ENCODE measurements at regions not wholly inside any gene's neighbourhood (a gene's known extent, or its start where the extent isn't known, plus 50 kb on each side); places are given as distances from the start of the nearest gene placed in this dataset.
"Not testable (repeated sequence)": the region's sequence is repeated elsewhere in the genome, so short reads cannot be mapped to it uniquely, and the experiment has no call there.

- ATAC-seq: no peak
- intact Hi-C loops (cut with micrococcal nuclease): no loop called here
- DNase-seq: no peak
These were observed 259.8 kb downstream of the IKZF2 start for GRCh38 chr2:212891580-212891979.

- no peak for ATAC-seq
- no peak for DNase-seq
- intact Hi-C loops (cut with micrococcal nuclease): no loop called here
These were observed 268.8 kb downstream of the IKZF2 start for GRCh38 chr2:212882626-212883025.

GRCh38 chr2:212876556-212876955 is 274.9 kb downstream of the IKZF2 start:
- intact Hi-C loops (cut with micrococcal nuclease); DNase-seq; ATAC-seq: not testable (repeated sequence)

GRCh38 chr2:212875950-212876349 is 275.5 kb downstream of the IKZF2 start:
- DNase-seq; ATAC-seq; intact Hi-C loops (cut with micrococcal nuclease): not testable (repeated sequence)

- intact Hi-C loops (cut with micrococcal nuclease): no loop called here
- ATAC-seq (no peak), DNase-seq (no peak)
These were observed 278.2 kb downstream of the IKZF2 start for GRCh38 chr2:212873256-212873655.

- intact Hi-C loops (cut with micrococcal nuclease): no loop called here
- ATAC-seq (no peak), DNase-seq (no peak)
These were observed 279.8 kb downstream of the IKZF2 start for GRCh38 chr2:212871597-212871996.

- intact Hi-C loops (cut with micrococcal nuclease): no loop called here
- no peak for DNase-seq
- ATAC-seq: no peak
These were observed 287.2 kb downstream of the IKZF2 start for GRCh38 chr2:212864186-212864585.

GRCh38 chr2:212863185-212863588 is 288.2 kb downstream of the IKZF2 start:
- no peak for DNase-seq
- intact Hi-C loops (cut with micrococcal nuclease): no loop called here
- no peak for ATAC-seq

- ATAC-seq (no peak), DNase-seq (no peak)
- intact Hi-C loops (cut with micrococcal nuclease): no loop called here
These were observed 292.9 kb downstream of the IKZF2 start for GRCh38 chr2:212858496-212858895.

GRCh38 chr2:212854771-212855170 is 296.6 kb downstream of the IKZF2 start:
- intact Hi-C loops (cut with micrococcal nuclease): no loop called here
- DNase-seq (no peak), ATAC-seq (no peak)

- ATAC-seq (no peak), DNase-seq (no peak)
- intact Hi-C loops (cut with micrococcal nuclease): no loop called here
These were observed 297.3 kb downstream of the IKZF2 start for GRCh38 chr2:212854116-212854515.

GRCh38 chr2:212845941-212846340 is 305.5 kb downstream of the IKZF2 start:
- intact Hi-C loops (cut with micrococcal nuclease): no loop called here
- ATAC-seq: no peak
- no peak for DNase-seq

GRCh38 chr2:212843409-212844199 is 305.0 kb upstream of the ERBB4 start:
- peak; percentile 35 for ATAC-seq
- DNase-seq: no peak
- intact Hi-C loops (cut with micrococcal nuclease): no loop called here

GRCh38 chr2:212842544-212843185 is 304.1 kb upstream of the ERBB4 start:
- intact Hi-C loops (cut with micrococcal nuclease): no loop called here
- DNase-seq (no peak), ATAC-seq (no peak)

GRCh38 chr2:212841460-212841859 is 302.9 kb upstream of the ERBB4 start:
- no peak for ATAC-seq
- intact Hi-C loops (cut with micrococcal nuclease): no loop called here
- no peak for DNase-seq

GRCh38 chr2:212832211-212833195 is 293.9 kb upstream of the ERBB4 start:
- ATAC-seq (no peak), DNase-seq (peak; percentile 28)
- intact Hi-C loops (cut with micrococcal nuclease): no loop called here

GRCh38 chr2:212831671-212832199 is 293.1 kb upstream of the ERBB4 start:
- intact Hi-C loops (cut with micrococcal nuclease): no loop called here
- ATAC-seq: no peak
- peak; percentile 16 for DNase-seq

GRCh38 chr2:212816267-212816666 is 277.7 kb upstream of the ERBB4 start:
- no peak for DNase-seq
- intact Hi-C loops (cut with micrococcal nuclease): no loop called here
- ATAC-seq: no peak

- ATAC-seq: no peak
- no peak for DNase-seq
- intact Hi-C loops (cut with micrococcal nuclease): no loop called here
These were observed 276.9 kb upstream of the ERBB4 start for GRCh38 chr2:212815453-212815852.

All from left ventricle myocardium superior (tissue), 1 donor.